ENCODE measurements at regions not wholly inside any gene's neighbourhood (a gene's known extent, or its start where the extent isn't known, plus 50 kb on each side); places are given as distances from the start of the nearest gene placed in this dataset.
A peak's percentile ranks its signal among the peaks of the same experiment; 100 is the strongest.

DNA sequence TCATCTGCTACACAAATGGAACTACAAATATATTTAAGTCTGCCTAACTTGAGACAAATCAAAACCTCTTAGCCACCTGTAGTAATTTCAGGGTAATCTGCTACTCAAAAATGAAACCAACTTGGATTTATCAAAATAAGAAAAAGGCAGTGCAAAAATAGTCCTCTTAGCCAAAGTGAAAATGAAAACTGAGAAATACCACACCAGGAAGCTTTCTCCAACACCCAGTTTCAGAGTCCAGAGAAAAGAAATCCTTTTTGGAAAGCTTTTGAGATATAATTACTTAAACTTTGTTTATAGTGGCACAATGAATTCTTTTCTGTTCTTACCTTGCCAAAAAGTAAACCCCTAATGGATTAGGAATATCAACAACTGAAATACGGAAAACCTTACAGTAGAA lies 990.4 kb downstream of the EFNA5 start:
- intact Hi-C loops (cut with DNase I; ENCODE audit: low total_unique reads), result no loop called here
- no peaks in the 10 kb centered on the region for H3K36me3 ChIP-seq
- H3K9me3 ChIP-seq, result peaks cover 0 to 4% (median 0%) of the 10 kb centered on the region in 3 donors
- H3K4me3 ChIP-seq, result peak overlapping the region in 1 of 2 donors; percentile 33
- no peak overlapping the region for H3K27ac ChIP-seq
- TF ChIP-seq, protein P1, sequence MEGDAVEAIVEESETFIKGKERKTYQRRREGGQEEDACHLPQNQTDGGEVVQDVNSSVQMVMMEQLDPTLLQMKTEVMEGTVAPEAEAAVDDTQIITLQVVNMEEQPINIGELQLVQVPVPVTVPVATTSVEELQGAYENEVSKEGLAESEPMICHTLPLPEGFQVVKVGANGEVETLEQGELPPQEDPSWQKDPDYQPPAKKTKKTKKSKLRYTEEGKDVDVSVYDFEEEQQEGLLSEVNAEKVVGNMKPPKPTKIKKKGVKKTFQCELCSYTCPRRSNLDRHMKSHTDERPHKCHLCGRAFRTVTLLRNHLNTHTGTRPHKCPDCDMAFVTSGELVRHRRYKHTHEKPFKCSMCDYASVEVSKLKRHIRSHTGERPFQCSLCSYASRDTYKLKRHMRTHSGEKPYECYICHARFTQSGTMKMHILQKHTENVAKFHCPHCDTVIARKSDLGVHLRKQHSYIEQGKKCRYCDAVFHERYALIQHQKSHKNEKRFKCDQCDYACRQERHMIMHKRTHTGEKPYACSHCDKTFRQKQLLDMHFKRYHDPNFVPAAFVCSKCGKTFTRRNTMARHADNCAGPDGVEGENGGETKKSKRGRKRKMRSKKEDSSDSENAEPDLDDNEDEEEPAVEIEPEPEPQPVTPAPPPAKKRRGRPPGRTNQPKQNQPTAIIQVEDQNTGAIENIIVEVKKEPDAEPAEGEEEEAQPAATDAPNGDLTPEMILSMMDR (IDR thresholded peaks at IDR 0.05), result no peak
- no peak for DNase-seq
- H3K4me1 ChIP-seq, result peaks cover 0 to 13% (median 4%) of the 10 kb centered on the region in 4 donors
- no peaks in the 10 kb centered on the region for H3K27me3 ChIP-seq

DNA sequence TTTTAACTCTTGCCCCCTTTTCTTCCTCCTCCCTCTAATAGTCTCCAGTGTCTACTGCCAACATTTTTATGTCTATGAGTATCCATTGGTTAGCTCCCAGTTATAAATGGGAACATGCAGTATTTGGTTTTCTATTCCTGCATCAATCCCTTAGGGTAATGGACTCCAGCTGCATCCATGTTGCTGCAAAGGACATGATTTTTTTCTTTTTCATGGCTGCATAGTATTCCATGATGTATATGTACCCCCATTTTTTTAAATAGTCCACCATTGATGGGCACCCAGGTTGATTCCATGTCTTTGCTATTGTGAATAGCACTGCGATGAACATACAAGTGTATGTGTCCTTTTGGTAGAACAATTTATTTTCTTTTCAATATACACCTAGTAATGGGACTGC lies 993.7 kb downstream of the EFNA5 start:
- Histone ChIP-seq H3K9me3 (no peaks in the 10 kb centered on the region), H3K27ac (no peak overlapping the region), H3K4me1 (peaks cover 0 to 13% (median 4%) of the 10 kb centered on the region in 4 donors), H3K4me3 (no peak overlapping the region), H3K27me3 (no peaks in the 10 kb centered on the region), H3K36me3 (no peaks in the 10 kb centered on the region)
- TF ChIP-seq, protein P1 (IDR thresholded peaks at IDR 0.05), result no peak
- intact Hi-C loops (cut with DNase I; ENCODE audit: low total_unique reads), result no loop called here
- no peak for DNase-seq

GRCh38 chr5:106675687-106676086 lies 995.0 kb downstream of the EFNA5 start:
- H3K27me3 ChIP-seq, result no peaks in the 10 kb centered on the region
- H3K4me3 ChIP-seq, result no peak overlapping the region
- intact Hi-C loops (cut with DNase I; ENCODE audit: low total_unique reads), result no loop called here
- no peaks in the 10 kb centered on the region for H3K36me3 ChIP-seq
- H3K9me3 ChIP-seq, result no peaks in the 10 kb centered on the region
- no peak for DNase-seq
- TF ChIP-seq, protein P1 (IDR thresholded peaks at IDR 0.05), result no peak
- H3K27ac ChIP-seq, result no peak overlapping the region
- H3K4me1 ChIP-seq, result peaks cover 0 to 7% (median 0%) of the 10 kb centered on the region in 4 donors

DNA sequence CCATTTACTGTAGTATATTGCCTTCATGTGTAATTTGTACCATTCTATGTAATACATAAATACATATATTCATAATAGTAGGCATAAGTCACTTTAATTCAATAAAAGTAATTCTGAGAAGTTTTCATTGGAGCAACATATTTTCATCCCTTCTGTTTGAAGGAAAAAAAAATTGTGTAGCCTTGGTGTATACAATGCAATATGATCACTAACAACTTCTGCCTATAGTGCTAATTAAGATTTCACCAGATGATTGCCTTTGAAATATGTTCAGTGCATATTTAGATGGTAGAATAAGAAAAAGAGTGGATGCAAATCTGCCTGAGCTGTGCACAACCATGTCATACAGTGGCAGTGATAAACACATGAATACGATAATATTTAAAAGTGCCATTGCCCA lies 996.8 kb downstream of the EFNA5 start:
- DNase-seq, result no peak

DNA sequence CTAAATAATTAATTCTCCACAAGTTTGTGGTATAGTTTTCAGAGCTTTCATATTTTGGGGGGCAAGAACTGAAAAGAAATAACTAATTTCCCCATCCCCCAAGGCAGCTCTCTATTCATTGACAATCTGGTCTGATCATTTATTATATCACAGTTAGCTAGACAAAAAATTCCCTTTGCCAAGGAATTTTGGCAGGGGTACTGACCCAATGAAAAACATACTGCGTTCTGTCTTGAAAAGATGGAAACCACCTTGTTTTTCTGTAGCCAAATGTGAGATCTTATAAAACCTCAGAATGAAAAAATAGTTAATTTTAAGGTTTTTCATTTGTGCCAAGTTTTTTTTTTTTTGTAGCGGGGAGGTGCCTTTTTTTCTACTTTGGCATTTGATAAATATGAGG lies 1008.9 kb downstream of the EFNA5 start:
- DNase-seq, result no peak
- no peak overlapping the region for H3K4me3 ChIP-seq
- no peak overlapping the region for H3K27ac ChIP-seq
- intact Hi-C loops (cut with DNase I; ENCODE audit: low total_unique reads), result no loop called here
- no peaks in the 10 kb centered on the region for H3K36me3 ChIP-seq
- TF ChIP-seq, protein P1 (IDR thresholded peaks at IDR 0.05), result no peak
- no peaks in the 10 kb centered on the region for H3K9me3 ChIP-seq
- no peaks in the 10 kb centered on the region for H3K4me1 ChIP-seq
- no peaks in the 10 kb centered on the region for H3K27me3 ChIP-seq

More for the DNA sequence above, 996.8 kb downstream of the EFNA5 start:
- H3K4me1 ChIP-seq, result no peaks in the 10 kb centered on the region
- no peaks in the 10 kb centered on the region for H3K27me3 ChIP-seq
- intact Hi-C loops (cut with DNase I; ENCODE audit: low total_unique reads), result no loop called here
- H3K36me3 ChIP-seq, result no peaks in the 10 kb centered on the region
- TF ChIP-seq, protein P1 (IDR thresholded peaks at IDR 0.05), result no peak
- H3K4me3 ChIP-seq, result no peak overlapping the region
- H3K27ac ChIP-seq, result no peak overlapping the region
- no peaks in the 10 kb centered on the region for H3K9me3 ChIP-seq

- Histone ChIP-seq H3K27ac (no peak overlapping the region), H3K4me3 (no peak overlapping the region), H3K4me1 (no peaks in the 10 kb centered on the region), H3K9me3 (no peaks in the 10 kb centered on the region), H3K36me3 (no peaks in the 10 kb centered on the region), H3K27me3 (no peaks in the 10 kb centered on the region)
- intact Hi-C loops (cut with DNase I; ENCODE audit: low total_unique reads), result no loop called here
- DNase-seq, result no peak
- TF ChIP-seq, protein P1 (IDR thresholded peaks at IDR 0.05), result no peak
These were observed 1010.1 kb downstream of the EFNA5 start for GRCh38 chr5:106660681-106661080.
